ENCODE measurements at regions not wholly inside any gene's neighbourhood (a gene's known extent, or its start where the extent isn't known, plus 50 kb on each side); places are given as distances from the start of the nearest gene placed in this dataset.

GRCh38 chr9:115350548-115350947 is 232.6 kb upstream of the TNC start:
- TF ChIP-seq CTCF (conservative IDR thresholded peaks at IDR 0.05): no peak
- Mint-ChIP-seq H3K4me3 (no peak overlapping the region), H3K36me3 (ENCODE audit: insufficient read depth in 1 of 3, low read depth in 3 of 3) (peaks cover 0 to 5% (median 0%) of the 10 kb centered on the region in 3 experiments; a peak in 2 of 7 replicates), H3K4me1 (no peaks in the 10 kb centered on the region), H3K27ac (no peak overlapping the region), H3K9me3 (no peaks in the 10 kb centered on the region; a peak in 1 of 5 replicates), H3K27me3 (ENCODE audit: low read depth) (no peaks in the 10 kb centered on the region; the same call in none of the 2 replicates)
- Histone ChIP-seq H3K27ac (ENCODE audit: insufficient read length, low read depth, low read length) (no peak overlapping the region), H2AFZ (ENCODE audit: low read length) (no peak overlapping the region), H3K9ac (ENCODE audit: extremely low read depth, insufficient read length, low read length) (no peak overlapping the region), H3K27me3 (ENCODE audit: insufficient read depth, low read length) (no peaks in the 10 kb centered on the region), H3K79me2 (ENCODE audit: insufficient read depth, low read length) (no peaks in the 10 kb centered on the region), H3K14ac (ENCODE audit: insufficient read depth, low read length) (no peak overlapping the region), H3K23me2 (ENCODE audit: insufficient read length, low read depth, low read length, poor library complexity, severe bottlenecking) (no peaks in the 10 kb centered on the region), H3K4me1 (ENCODE audit: insufficient read depth, low read length) (no peaks in the 10 kb centered on the region), H3K9me3 (ENCODE audit: control insufficient read depth, low read depth, low read length) (no peaks in the 10 kb centered on the region), H4K20me1 (ENCODE audit: control insufficient read depth, insufficient read depth, insufficient read length) (no peaks in the 10 kb centered on the region), H3T11ph (ENCODE audit: low read length) (no peak overlapping the region), H4K5ac (ENCODE audit: insufficient read length, low read depth, low read length) (no peak overlapping the region), H4K8ac (replicated peaks; ENCODE audit: insufficient read length, low read depth, low read length) (no peak overlapping the region), H2BK15ac (ENCODE audit: low read depth, low read length) (no peak overlapping the region), H4K91ac (ENCODE audit: insufficient read length, low read depth, low read length) (no peak overlapping the region), H3K18ac (ENCODE audit: insufficient read length, low read depth, low read length) (no peak overlapping the region), H3K79me1 (ENCODE audit: insufficient read depth, low read depth, low read length, poor library complexity, severe bottlenecking) (no peaks in the 10 kb centered on the region), H2BK20ac (ENCODE audit: low read depth, low read length, poor library complexity, severe bottlenecking) (no peak overlapping the region), H3K4me2 (ENCODE audit: insufficient read depth, insufficient read length, low read length) (no peak overlapping the region), H3K56ac (ENCODE audit: insufficient read length, low read depth, low read length) (no peak overlapping the region), H2BK12ac (ENCODE audit: insufficient read length, low read depth, low read length) (no peak overlapping the region), H2BK120ac (ENCODE audit: low read depth, low read length, poor library complexity, severe bottlenecking) (no peak overlapping the region), H2AK5ac (ENCODE audit: insufficient read length, low read length) (no peak overlapping the region), H3K4ac (ENCODE audit: low read depth, low read length) (no peak overlapping the region), H3K23ac (ENCODE audit: insufficient read length, low read depth, low read length) (no peak overlapping the region), H2BK5ac (ENCODE audit: insufficient read length, low read length) (no peak overlapping the region)
- WGBS (ENCODE audit: extremely low coverage, insufficient read length, low lambda C conversion rate): no CpG with 5 or more reads among the region's 2 CpGs
- no peak for DNase-seq
